ENCODE measurements at regions not wholly inside any gene's neighbourhood (a gene's known extent, or its start where the extent isn't known, plus 50 kb on each side); places are given as distances from the start of the nearest gene placed in this dataset.

GRCh38 chr14:44771496-44771895, 190.3 kb downstream of the KLHL28 start:
- Histone ChIP-seq H3K79me2 (ENCODE audit: insufficient read depth, low read depth) (no peaks in the 10 kb centered on the region), H2AFZ (ENCODE audit: low read depth) (no peak overlapping the region), H3K9ac (no peak overlapping the region), H3K4me1 (ENCODE audit: low read depth, poor library complexity, severe bottlenecking) (no peaks in the 10 kb centered on the region), H3K4me2 (no peak overlapping the region), H4K20me1 (ENCODE audit: insufficient read depth) (no peaks in the 10 kb centered on the region), H3K4me3 (IDR thresholded peaks at IDR 0.05; ENCODE audit: insufficient read depth, low read depth, low read length) (no peak overlapping the region), H3K36me3 (ENCODE audit: insufficient read depth) (no peaks in the 10 kb centered on the region), H3K27ac (no peak overlapping the region), H3K27me3 (ENCODE audit: insufficient read depth, low read depth) (no peaks in the 10 kb centered on the region)
- TF ChIP-seq CTCF (conservative IDR thresholded peaks at IDR 0.05; ENCODE audit: low read depth, low read length), result no peak

DNA sequence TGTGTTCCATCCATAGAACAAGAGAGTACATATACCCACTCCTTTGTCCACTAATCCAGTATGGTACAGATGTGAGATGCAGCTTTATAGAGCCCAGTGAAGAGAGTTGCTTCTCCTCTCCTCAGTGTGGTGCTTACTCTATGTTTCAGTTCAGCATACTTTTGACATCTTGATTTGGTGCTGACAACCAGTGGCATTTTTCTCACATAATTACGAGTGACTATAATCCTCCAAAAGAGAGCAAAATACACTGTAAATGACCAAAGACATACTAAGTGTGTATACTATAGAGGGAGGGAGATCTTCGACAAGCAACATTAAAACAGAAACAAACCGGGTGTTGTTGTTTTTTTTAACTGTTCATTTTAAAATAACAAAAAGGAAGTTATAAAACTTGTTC, 191.5 kb downstream of the KLHL28 start:
- Histone ChIP-seq H4K20me1 (ENCODE audit: insufficient read depth) (no peaks in the 10 kb centered on the region), H3K36me3 (ENCODE audit: insufficient read depth) (no peaks in the 10 kb centered on the region), H3K4me1 (ENCODE audit: low read depth, poor library complexity, severe bottlenecking) (no peaks in the 10 kb centered on the region), H3K4me2 (no peak overlapping the region), H2AFZ (ENCODE audit: low read depth) (no peak overlapping the region), H3K79me2 (ENCODE audit: insufficient read depth, low read depth) (no peaks in the 10 kb centered on the region), H3K4me3 (IDR thresholded peaks at IDR 0.05; ENCODE audit: insufficient read depth, low read depth, low read length) (no peak overlapping the region), H3K27ac (no peak overlapping the region), H3K27me3 (ENCODE audit: insufficient read depth, low read depth) (no peaks in the 10 kb centered on the region), H3K9ac (no peak overlapping the region)
- no peak for TF ChIP-seq CTCF (conservative IDR thresholded peaks at IDR 0.05; ENCODE audit: low read depth, low read length)

DNA sequence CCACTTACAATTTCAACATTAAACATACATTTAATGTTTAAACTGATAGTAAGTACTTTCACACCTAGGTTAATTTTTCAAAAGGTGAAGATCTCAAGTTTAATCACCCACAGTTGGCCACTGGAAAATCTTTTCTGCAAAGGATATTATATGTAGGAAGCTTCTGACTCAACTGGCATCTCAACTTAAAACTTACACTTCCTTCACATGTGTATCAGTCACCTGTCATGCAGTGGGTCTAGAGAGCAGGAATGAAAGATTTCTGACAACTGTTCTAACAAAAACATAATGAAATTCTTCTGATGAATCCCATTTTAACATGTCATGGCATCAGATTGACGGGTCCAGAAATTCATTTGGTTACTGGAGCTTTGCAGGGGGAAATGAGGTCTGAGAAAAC, 192.8 kb downstream of the KLHL28 start:
- Histone ChIP-seq H3K4me1 (ENCODE audit: low read depth, poor library complexity, severe bottlenecking) (no peaks in the 10 kb centered on the region), H3K79me2 (ENCODE audit: insufficient read depth, low read depth) (no peaks in the 10 kb centered on the region), H4K20me1 (ENCODE audit: insufficient read depth) (no peaks in the 10 kb centered on the region), H3K36me3 (ENCODE audit: insufficient read depth) (no peaks in the 10 kb centered on the region), H3K27me3 (ENCODE audit: insufficient read depth, low read depth) (no peaks in the 10 kb centered on the region), H2AFZ (ENCODE audit: low read depth) (no peak overlapping the region), H3K4me3 (IDR thresholded peaks at IDR 0.05; ENCODE audit: insufficient read depth, low read depth, low read length) (no peak overlapping the region), H3K9ac (no peak overlapping the region), H3K4me2 (no peak overlapping the region), H3K27ac (no peak overlapping the region)
- no peak for TF ChIP-seq CTCF (conservative IDR thresholded peaks at IDR 0.05; ENCODE audit: low read depth, low read length)

GRCh38 chr14:44767646-44768173, 194.0 kb downstream of the KLHL28 start:
- H3K79me2 ChIP-seq (ENCODE audit: insufficient read depth, low read depth), result no peaks in the 10 kb centered on the region
- no peaks in the 10 kb centered on the region for H3K36me3 ChIP-seq (ENCODE audit: insufficient read depth)
- no peak for TF ChIP-seq CTCF (conservative IDR thresholded peaks at IDR 0.05; ENCODE audit: low read depth, low read length)
- H2AFZ ChIP-seq (ENCODE audit: low read depth), result no peak overlapping the region
- no peaks in the 10 kb centered on the region for H4K20me1 ChIP-seq (ENCODE audit: insufficient read depth)
- H3K4me3 ChIP-seq (IDR thresholded peaks at IDR 0.05; ENCODE audit: insufficient read depth, low read depth, low read length), result no peak overlapping the region
- H3K9ac ChIP-seq, result no peak overlapping the region
- H3K4me2 ChIP-seq, result no peak overlapping the region
- no peaks in the 10 kb centered on the region for H3K4me1 ChIP-seq (ENCODE audit: low read depth, poor library complexity, severe bottlenecking)
- H3K27ac ChIP-seq, result no peak overlapping the region
- H3K27me3 ChIP-seq (ENCODE audit: insufficient read depth, low read depth), result no peaks in the 10 kb centered on the region
